ENCODE measurements at regions not wholly inside any gene's neighbourhood (a gene's known extent, or its start where the extent isn't known, plus 50 kb on each side); places are given as distances from the start of the nearest gene placed in this dataset.

GRCh38 chr3:157693762-157694161, 190.5 kb upstream of the VEPH1 start:
- Mint-ChIP-seq H3K27ac (no peak overlapping the region), H3K36me3 (ENCODE audit: low read depth) (no peaks in the 10 kb centered on the region), H3K9me3 (no peaks in the 10 kb centered on the region), H3K27me3 (no peaks in the 10 kb centered on the region), H3K4me3 (no peak overlapping the region), H3K4me1 (no peaks in the 10 kb centered on the region)
- DNase-seq, result no peak
- CTCF ChIA-PET, result no interaction called here
- POLR2A ChIA-PET, result no interaction called here

- no peaks in the 10 kb centered on the region for H3K36me3 Mint-ChIP-seq (ENCODE audit: low read depth)
- no peaks in the 10 kb centered on the region for H3K4me1 Mint-ChIP-seq
- H3K27me3 Mint-ChIP-seq, result no peaks in the 10 kb centered on the region
- DNase-seq, result no peak
- H3K9me3 Mint-ChIP-seq, result no peaks in the 10 kb centered on the region
- ChIA-PET POLR2A (no interaction called here), CTCF (no interaction called here)
- no peak overlapping the region for H3K27ac Mint-ChIP-seq
- H3K4me3 Mint-ChIP-seq, result no peak overlapping the region
These were observed 189.3 kb upstream of the VEPH1 start for GRCh38 chr3:157692468-157692867.

GRCh38 chr3:157683668-157684067, 180.5 kb upstream of the VEPH1 start:
- no peak overlapping the region for H3K27ac Mint-ChIP-seq

GRCh38 chr3:157672061-157672460, 168.8 kb upstream of the VEPH1 start:
- ChIA-PET CTCF (no interaction called here), POLR2A (no interaction called here)
- H3K4me1 Mint-ChIP-seq, result no peaks in the 10 kb centered on the region
- H3K27me3 Mint-ChIP-seq, result no peaks in the 10 kb centered on the region
- DNase-seq, result no peak
- no peak overlapping the region for H3K27ac Mint-ChIP-seq
- no peaks in the 10 kb centered on the region for H3K9me3 Mint-ChIP-seq
- H3K36me3 Mint-ChIP-seq (ENCODE audit: low read depth), result no peaks in the 10 kb centered on the region
- H3K4me3 Mint-ChIP-seq, result no peak overlapping the region

More at GRCh38 chr3:157683668-157684067, 180.5 kb upstream of the VEPH1 start:
- Mint-ChIP-seq H3K27me3 (no peaks in the 10 kb centered on the region), H3K36me3 (ENCODE audit: low read depth) (no peaks in the 10 kb centered on the region), H3K4me1 (no peaks in the 10 kb centered on the region), H3K9me3 (no peaks in the 10 kb centered on the region), H3K4me3 (no peak overlapping the region)
- DNase-seq, result no peak
- POLR2A ChIA-PET, result no interaction called here
- CTCF ChIA-PET, result no interaction called here

GRCh38 chr3:157671656-157672055, 168.4 kb upstream of the VEPH1 start:
- H3K4me3 Mint-ChIP-seq, result no peak overlapping the region
- POLR2A ChIA-PET, result no interaction called here
- no peaks in the 10 kb centered on the region for H3K27me3 Mint-ChIP-seq
- CTCF ChIA-PET, result no interaction called here
- no peak for DNase-seq
- H3K36me3 Mint-ChIP-seq (ENCODE audit: low read depth), result no peaks in the 10 kb centered on the region
- H3K4me1 Mint-ChIP-seq, result no peaks in the 10 kb centered on the region
- H3K9me3 Mint-ChIP-seq, result no peaks in the 10 kb centered on the region
- no peak overlapping the region for H3K27ac Mint-ChIP-seq

- no peak for DNase-seq
- Mint-ChIP-seq H3K4me1 (no peaks in the 10 kb centered on the region), H3K4me3 (no peak overlapping the region), H3K36me3 (ENCODE audit: low read depth) (no peaks in the 10 kb centered on the region), H3K9me3 (no peaks in the 10 kb centered on the region), H3K27ac (no peak overlapping the region), H3K27me3 (no peaks in the 10 kb centered on the region)
- POLR2A ChIA-PET, result no interaction called here
- CTCF ChIA-PET, result no interaction called here
These were observed 166.2 kb upstream of the VEPH1 start for GRCh38 chr3:157669416-157669815.

GRCh38 chr3:157667493-157667892, 164.3 kb upstream of the VEPH1 start:
- Mint-ChIP-seq H3K36me3 (ENCODE audit: low read depth) (no peaks in the 10 kb centered on the region), H3K27me3 (no peaks in the 10 kb centered on the region), H3K27ac (no peak overlapping the region), H3K9me3 (no peaks in the 10 kb centered on the region), H3K4me3 (no peak overlapping the region), H3K4me1 (no peaks in the 10 kb centered on the region)
- CTCF ChIA-PET, result no interaction called here
- POLR2A ChIA-PET, result no interaction called here
- no peak for DNase-seq

- Mint-ChIP-seq H3K9me3 (no peaks in the 10 kb centered on the region), H3K4me1 (no peaks in the 10 kb centered on the region), H3K27me3 (no peaks in the 10 kb centered on the region), H3K27ac (no peak overlapping the region), H3K36me3 (ENCODE audit: low read depth) (no peaks in the 10 kb centered on the region), H3K4me3 (no peak overlapping the region)
- no peak for DNase-seq
- ChIA-PET CTCF (no interaction called here), POLR2A (no interaction called here)
These were observed 159.0 kb upstream of the VEPH1 start for GRCh38 chr3:157662171-157662570.

- CTCF ChIA-PET, result no interaction called here
- no peaks in the 10 kb centered on the region for H3K4me1 Mint-ChIP-seq
- no peak for DNase-seq
- no peak overlapping the region for H3K27ac Mint-ChIP-seq
- H3K36me3 Mint-ChIP-seq (ENCODE audit: low read depth), result no peaks in the 10 kb centered on the region
- no peak overlapping the region for H3K4me3 Mint-ChIP-seq
- no peaks in the 10 kb centered on the region for H3K27me3 Mint-ChIP-seq
- H3K9me3 Mint-ChIP-seq, result no peaks in the 10 kb centered on the region
- POLR2A ChIA-PET, result no interaction called here
These were observed 157.6 kb upstream of the VEPH1 start for GRCh38 chr3:157660847-157661246.

GRCh38 chr3:157652366-157652765, 149.2 kb upstream of the VEPH1 start:
- Mint-ChIP-seq H3K4me1 (no peaks in the 10 kb centered on the region), H3K4me3 (no peak overlapping the region), H3K9me3 (no peaks in the 10 kb centered on the region), H3K36me3 (ENCODE audit: low read depth) (no peaks in the 10 kb centered on the region), H3K27ac (no peak overlapping the region), H3K27me3 (peaks cover 2% of the 10 kb centered on the region)
- DNase-seq, result no peak
- ChIA-PET POLR2A (no interaction called here), CTCF (no interaction called here)

GRCh38 chr3:157650699-157651098, 147.5 kb upstream of the VEPH1 start:
- Mint-ChIP-seq H3K27ac (no peak overlapping the region), H3K36me3 (ENCODE audit: low read depth) (no peaks in the 10 kb centered on the region)
- POLR2A ChIA-PET, result no interaction called here

GRCh38 chr3:157650172-157650571, 147.0 kb upstream of the VEPH1 start:
- Mint-ChIP-seq H3K27me3 (no peaks in the 10 kb centered on the region), H3K27ac (no peak overlapping the region), H3K4me1 (no peaks in the 10 kb centered on the region), H3K4me3 (no peak overlapping the region), H3K36me3 (ENCODE audit: low read depth) (no peaks in the 10 kb centered on the region), H3K9me3 (no peaks in the 10 kb centered on the region)
- ChIA-PET POLR2A (no interaction called here), CTCF (no interaction called here)
- no peak for DNase-seq

More at GRCh38 chr3:157650699-157651098, 147.5 kb upstream of the VEPH1 start:
- Mint-ChIP-seq H3K9me3 (no peaks in the 10 kb centered on the region), H3K27me3 (peaks cover under 1% of the 10 kb centered on the region), H3K4me1 (no peaks in the 10 kb centered on the region), H3K4me3 (no peak overlapping the region)
- CTCF ChIA-PET, result no interaction called here
- no peak for DNase-seq

- ChIA-PET CTCF (no interaction called here), POLR2A (no interaction called here)
- H3K9me3 Mint-ChIP-seq, result no peaks in the 10 kb centered on the region
- H3K4me1 Mint-ChIP-seq, result no peaks in the 10 kb centered on the region
- H3K27me3 Mint-ChIP-seq, result no peaks in the 10 kb centered on the region
- H3K27ac Mint-ChIP-seq, result no peak overlapping the region
- DNase-seq, result no peak
- no peak overlapping the region for H3K4me3 Mint-ChIP-seq
- H3K36me3 Mint-ChIP-seq (ENCODE audit: low read depth), result no peaks in the 10 kb centered on the region
These were observed 146.3 kb upstream of the VEPH1 start for GRCh38 chr3:157649511-157649910.

- H3K9me3 Mint-ChIP-seq, result no peaks in the 10 kb centered on the region
- no peaks in the 10 kb centered on the region for H3K36me3 Mint-ChIP-seq (ENCODE audit: low read depth)
- H3K4me1 Mint-ChIP-seq, result no peaks in the 10 kb centered on the region
- CTCF ChIA-PET, result no interaction called here
- no peaks in the 10 kb centered on the region for H3K27me3 Mint-ChIP-seq
- DNase-seq, result no peak
- no peak overlapping the region for H3K27ac Mint-ChIP-seq
- POLR2A ChIA-PET, result interaction anchor here (0.6 kb wide), 1 partner anchor 29 kb away, joined by 3 read pairs; no protein-coding TSS in a partner anchor
- no peak overlapping the region for H3K4me3 Mint-ChIP-seq
These were observed 144.6 kb upstream of the VEPH1 start for GRCh38 chr3:157647820-157648219.
